ENCODE measurements at regions not wholly inside any gene's neighbourhood (a gene's known extent, or its start where the extent isn't known, plus 50 kb on each side); places are given as distances from the start of the nearest gene placed in this dataset.

GRCh38 chr2:240341064-240341463 lies 94.4 kb upstream of the GPC1 start:
- Histone ChIP-seq H3K36me3 (replicated peaks in 1 of 2; ENCODE audit: control insufficient read depth in 1 of 2, insufficient read depth in 2 of 2, low read length in 2 of 2) (no peaks in the 10 kb centered on the region), H4K20me1 (ENCODE audit: insufficient read depth, low read length) (no peaks in the 10 kb centered on the region), H3K27ac (ENCODE audit: low read depth in 1 of 2, low read length in 2 of 2) (no peak overlapping the region), H2AFZ (ENCODE audit: insufficient read depth, low read depth, low read length, poor library complexity, severe bottlenecking) (no peak overlapping the region), H3K4me1 (ENCODE audit: control insufficient read depth in 1 of 2, insufficient read depth in 2 of 2, low read length in 2 of 2) (no peaks in the 10 kb centered on the region), H3K4me2 (replicated peaks; ENCODE audit: extremely low read depth, low read length, poor library complexity, severe bottlenecking) (no peak overlapping the region), H3K4me3 (replicated peaks in 1 of 3; ENCODE audit: low read depth in 2 of 3, low read length in 3 of 3) (no peak overlapping the region), H3K27me3 (ENCODE audit: control insufficient read depth in 2 of 2, insufficient read depth in 2 of 2, low read length in 2 of 2) (no peaks in the 10 kb centered on the region), H3K79me2 (ENCODE audit: insufficient read depth, low read length) (no peaks in the 10 kb centered on the region), H3K9me3 (replicated peaks in 1 of 2; ENCODE audit: control insufficient read depth in 1 of 2, insufficient read depth in 1 of 2, low read length in 2 of 2) (peaks cover 16 to 18% of the 10 kb centered on the region in 2 donors), H3K9ac (ENCODE audit: insufficient read depth, low read length, poor library complexity, severe bottlenecking) (no peak overlapping the region)
- H3K4me1 Mint-ChIP-seq = no peaks in the 10 kb centered on the region
- no peak overlapping the region for H3K4me3 Mint-ChIP-seq
- no peak overlapping the region for H3K27ac Mint-ChIP-seq
- DNase-seq = no peak
- peaks cover 0 to 22% (median 19%) of the 10 kb centered on the region in 7 donors for H3K9me3 Mint-ChIP-seq
- WGBS (ENCODE audit: insufficient coverage) = 78% methylated on average over 8 of the region's 9 CpGs
- TF ChIP-seq CTCF (IDR thresholded peaks at IDR 0.05) = no peak
- no peaks in the 10 kb centered on the region for H3K36me3 Mint-ChIP-seq
- H3K27me3 Mint-ChIP-seq (ENCODE audit: low read depth in 3 of 3) = peaks cover 4 to 6% (median 5%) of the 10 kb centered on the region in 3 donors
- intact Hi-C loops (cut with micrococcal nuclease) = no loop called here

- Histone ChIP-seq H3K79me2 (ENCODE audit: insufficient read depth, low read length) (no peaks in the 10 kb centered on the region), H3K27me3 (ENCODE audit: control insufficient read depth in 2 of 2, insufficient read depth in 2 of 2, low read length in 2 of 2) (no peaks in the 10 kb centered on the region), H3K27ac (ENCODE audit: low read depth in 1 of 2, low read length in 2 of 2) (no peak overlapping the region), H3K4me2 (replicated peaks; ENCODE audit: extremely low read depth, low read length, poor library complexity, severe bottlenecking) (no peak overlapping the region), H3K4me3 (replicated peaks in 1 of 3; ENCODE audit: low read depth in 2 of 3, low read length in 3 of 3) (no peak overlapping the region), H3K9me3 (replicated peaks in 1 of 2; ENCODE audit: control insufficient read depth in 1 of 2, insufficient read depth in 1 of 2, low read length in 2 of 2) (peaks cover 19 to 26% of the 10 kb centered on the region in 2 donors), H3K36me3 (replicated peaks in 1 of 2; ENCODE audit: control insufficient read depth in 1 of 2, insufficient read depth in 2 of 2, low read length in 2 of 2) (no peaks in the 10 kb centered on the region), H3K9ac (ENCODE audit: insufficient read depth, low read length, poor library complexity, severe bottlenecking) (no peak overlapping the region), H3K4me1 (ENCODE audit: control insufficient read depth in 1 of 2, insufficient read depth in 2 of 2, low read length in 2 of 2) (no peaks in the 10 kb centered on the region), H4K20me1 (ENCODE audit: insufficient read depth, low read length) (no peaks in the 10 kb centered on the region), H2AFZ (ENCODE audit: insufficient read depth, low read depth, low read length, poor library complexity, severe bottlenecking) (no peak overlapping the region)
- no CpG with 5 or more reads among the region's 1 CpG for WGBS (ENCODE audit: insufficient coverage)
- peaks cover 2 to 28% (median 21%) of the 10 kb centered on the region in 7 donors for H3K9me3 Mint-ChIP-seq
- H3K36me3 Mint-ChIP-seq = no peaks in the 10 kb centered on the region
- no peak for DNase-seq
- H3K4me3 Mint-ChIP-seq = no peak overlapping the region
- no peak for TF ChIP-seq CTCF (IDR thresholded peaks at IDR 0.05)
- H3K27ac Mint-ChIP-seq = no peak overlapping the region
- intact Hi-C loops (cut with micrococcal nuclease) = no loop called here
- no peaks in the 10 kb centered on the region for H3K4me1 Mint-ChIP-seq
- peaks cover 0 to 7% (median 2%) of the 10 kb centered on the region in 3 donors for H3K27me3 Mint-ChIP-seq (ENCODE audit: low read depth in 3 of 3)
Measured at GRCh38 chr2:240343548-240343947, 91.9 kb upstream of the GPC1 start.

All from CD14-positive monocyte (primary cell).